ENCODE measurements at regions not wholly inside any gene's neighbourhood (a gene's known extent, or its start where the extent isn't known, plus 50 kb on each side); places are given as distances from the start of the nearest gene placed in this dataset.

- Mint-ChIP-seq H3K36me3 (ENCODE audit: low read depth) (no peaks in the 10 kb centered on the region), H3K9me3 (peaks cover 1% of the 10 kb centered on the region), H3K4me1 (ENCODE audit: low read depth) (no peaks in the 10 kb centered on the region), H3K4me3 (no peak overlapping the region), H3K27me3 (no peaks in the 10 kb centered on the region), H3K27ac (no peak overlapping the region)
- DNase-seq, result no peak
Observed at GRCh38 chr2:199024224-199024623, 433.5 kb downstream of the SATB2 start.

GRCh38 chr2:199019898-199020507, 437.7 kb downstream of the SATB2 start:
- Mint-ChIP-seq H3K36me3 (ENCODE audit: low read depth) (no peaks in the 10 kb centered on the region), H3K27ac (no peak overlapping the region), H3K4me3 (no peak overlapping the region), H3K9me3 (no peaks in the 10 kb centered on the region), H3K27me3 (no peaks in the 10 kb centered on the region), H3K4me1 (ENCODE audit: low read depth) (no peaks in the 10 kb centered on the region)
- no peak for DNase-seq

DNA sequence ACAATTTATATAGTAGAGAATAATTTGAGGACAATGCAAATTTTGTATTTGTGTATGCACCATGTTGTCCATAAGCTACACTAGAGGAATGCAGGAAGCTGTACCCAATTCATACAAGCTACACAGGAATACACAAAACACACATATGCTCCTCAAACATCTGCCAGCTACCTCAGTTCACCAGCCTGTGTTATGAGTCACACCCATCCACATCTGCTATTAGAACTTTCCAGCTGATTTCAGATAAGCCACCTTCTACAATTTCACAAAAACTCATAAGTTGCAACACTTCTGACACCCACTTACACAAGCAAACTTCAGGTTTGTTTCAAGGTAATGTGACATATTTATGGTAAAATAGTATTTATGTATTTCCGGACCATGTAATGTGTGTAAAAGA, 438.9 kb downstream of the SATB2 start:
- Mint-ChIP-seq H3K27ac (no peak overlapping the region), H3K9me3 (no peaks in the 10 kb centered on the region), H3K4me3 (no peak overlapping the region), H3K27me3 (no peaks in the 10 kb centered on the region), H3K36me3 (ENCODE audit: low read depth) (no peaks in the 10 kb centered on the region), H3K4me1 (ENCODE audit: low read depth) (no peaks in the 10 kb centered on the region)
- no peak for DNase-seq

DNA sequence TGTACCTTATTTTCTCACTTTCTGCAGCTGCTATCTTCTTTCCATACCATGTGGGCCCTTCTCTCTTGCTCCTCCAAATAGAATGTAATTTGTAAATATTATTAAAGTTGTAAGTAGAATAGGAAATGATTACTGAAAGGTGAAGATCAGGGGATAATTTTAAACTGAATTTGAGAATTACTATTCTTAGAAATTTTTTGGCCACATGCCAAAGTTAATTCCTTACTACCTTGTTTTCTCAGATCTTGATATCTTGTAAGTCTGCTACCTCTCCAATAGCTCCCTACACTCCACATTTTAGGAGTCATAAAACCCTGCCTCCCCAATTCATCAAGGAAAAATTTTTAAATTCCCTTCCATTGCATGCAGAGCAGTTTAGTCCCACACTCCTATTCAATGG, 442.7 kb downstream of the SATB2 start:
- Mint-ChIP-seq H3K36me3 (ENCODE audit: low read depth) (no peaks in the 10 kb centered on the region), H3K27ac (no peak overlapping the region), H3K4me1 (ENCODE audit: low read depth) (no peaks in the 10 kb centered on the region), H3K9me3 (peaks cover 1% of the 10 kb centered on the region), H3K4me3 (no peak overlapping the region), H3K27me3 (no peaks in the 10 kb centered on the region)
- no peak for DNase-seq

- no peaks in the 10 kb centered on the region for H3K36me3 Mint-ChIP-seq (ENCODE audit: low read depth)
- no peak overlapping the region for H3K4me3 Mint-ChIP-seq
Observed at GRCh38 chr2:199014226-199014625, 443.5 kb downstream of the SATB2 start.

GRCh38 chr2:199011908-199012307, 445.8 kb downstream of the SATB2 start:
- H3K4me3 Mint-ChIP-seq, result no peak overlapping the region
- peaks cover 11% of the 10 kb centered on the region for H3K9me3 Mint-ChIP-seq
- no peaks in the 10 kb centered on the region for H3K27me3 Mint-ChIP-seq
- H3K4me1 Mint-ChIP-seq (ENCODE audit: low read depth), result no peaks in the 10 kb centered on the region
- H3K27ac Mint-ChIP-seq, result no peak overlapping the region
- DNase-seq, result no peak
- H3K36me3 Mint-ChIP-seq (ENCODE audit: low read depth), result no peaks in the 10 kb centered on the region

More at GRCh38 chr2:199014226-199014625, 443.5 kb downstream of the SATB2 start:
- Mint-ChIP-seq H3K27ac (no peak overlapping the region), H3K27me3 (no peaks in the 10 kb centered on the region), H3K9me3 (peaks cover 4% of the 10 kb centered on the region), H3K4me1 (ENCODE audit: low read depth) (no peaks in the 10 kb centered on the region)
- no peak for DNase-seq

GRCh38 chr2:198994678-198995077, 463.1 kb downstream of the SATB2 start:
- H3K4me3 Mint-ChIP-seq, result no peak overlapping the region
- H3K4me1 Mint-ChIP-seq (ENCODE audit: low read depth), result no peaks in the 10 kb centered on the region
- no peaks in the 10 kb centered on the region for H3K27me3 Mint-ChIP-seq
- no peak for DNase-seq
- H3K36me3 Mint-ChIP-seq (ENCODE audit: low read depth), result no peaks in the 10 kb centered on the region
- no peak overlapping the region for H3K27ac Mint-ChIP-seq
- H3K9me3 Mint-ChIP-seq, result peaks cover 12% of the 10 kb centered on the region

DNA sequence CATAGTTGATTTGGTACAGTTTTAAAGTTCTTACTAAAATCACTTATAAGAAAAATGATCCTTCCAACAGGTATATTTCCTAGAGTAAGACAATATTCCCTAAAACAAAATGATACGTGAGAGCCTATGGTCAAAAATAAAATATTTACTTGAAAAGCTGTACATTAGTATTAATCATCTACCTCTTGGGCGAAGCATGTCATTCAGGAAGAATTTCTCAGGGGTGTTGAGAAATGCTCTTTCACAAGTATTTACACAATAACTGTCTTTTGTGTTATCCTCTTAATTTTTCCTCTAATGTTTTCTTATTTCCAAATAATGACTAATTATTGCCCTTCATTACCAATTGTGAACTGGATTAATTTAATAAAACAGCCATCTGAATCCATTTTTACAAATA, 466.3 kb downstream of the SATB2 start:
- no peak for DNase-seq
- Mint-ChIP-seq H3K4me3 (no peak overlapping the region), H3K36me3 (ENCODE audit: low read depth) (no peaks in the 10 kb centered on the region), H3K27me3 (no peaks in the 10 kb centered on the region), H3K4me1 (ENCODE audit: low read depth) (no peaks in the 10 kb centered on the region), H3K9me3 (peaks cover 8% of the 10 kb centered on the region), H3K27ac (no peak overlapping the region)

GRCh38 chr2:198975779-198976178, 482.0 kb downstream of the SATB2 start:
- H3K36me3 Mint-ChIP-seq (ENCODE audit: low read depth), result no peaks in the 10 kb centered on the region

GRCh38 chr2:198973785-198974184, 484.0 kb downstream of the SATB2 start:
- Mint-ChIP-seq H3K4me3 (no peak overlapping the region), H3K9me3 (peaks cover 35% of the 10 kb centered on the region), H3K4me1 (ENCODE audit: low read depth) (no peaks in the 10 kb centered on the region), H3K27me3 (no peaks in the 10 kb centered on the region), H3K36me3 (ENCODE audit: low read depth) (no peaks in the 10 kb centered on the region), H3K27ac (no peak overlapping the region)
- DNase-seq, result no peak

More at GRCh38 chr2:198975779-198976178, 482.0 kb downstream of the SATB2 start:
- Mint-ChIP-seq H3K4me3 (no peak overlapping the region), H3K9me3 (peaks cover 39% of the 10 kb centered on the region), H3K27ac (no peak overlapping the region), H3K27me3 (no peaks in the 10 kb centered on the region), H3K4me1 (ENCODE audit: low read depth) (no peaks in the 10 kb centered on the region)
- no peak for DNase-seq

GRCh38 chr2:198973181-198973580, 484.6 kb downstream of the SATB2 start:
- Mint-ChIP-seq H3K9me3 (peaks cover 35% of the 10 kb centered on the region), H3K27me3 (no peaks in the 10 kb centered on the region), H3K4me3 (no peak overlapping the region), H3K4me1 (ENCODE audit: low read depth) (no peaks in the 10 kb centered on the region), H3K36me3 (ENCODE audit: low read depth) (no peaks in the 10 kb centered on the region), H3K27ac (no peak overlapping the region)
- DNase-seq, result no peak

- Mint-ChIP-seq H3K36me3 (ENCODE audit: low read depth) (no peaks in the 10 kb centered on the region), H3K27ac (no peak overlapping the region), H3K27me3 (no peaks in the 10 kb centered on the region), H3K4me3 (no peak overlapping the region), H3K9me3 (peaks cover 4% of the 10 kb centered on the region), H3K4me1 (ENCODE audit: low read depth) (no peaks in the 10 kb centered on the region)
- no peak for DNase-seq
Observed at GRCh38 chr2:198968545-198968944, 489.2 kb downstream of the SATB2 start.

DNA sequence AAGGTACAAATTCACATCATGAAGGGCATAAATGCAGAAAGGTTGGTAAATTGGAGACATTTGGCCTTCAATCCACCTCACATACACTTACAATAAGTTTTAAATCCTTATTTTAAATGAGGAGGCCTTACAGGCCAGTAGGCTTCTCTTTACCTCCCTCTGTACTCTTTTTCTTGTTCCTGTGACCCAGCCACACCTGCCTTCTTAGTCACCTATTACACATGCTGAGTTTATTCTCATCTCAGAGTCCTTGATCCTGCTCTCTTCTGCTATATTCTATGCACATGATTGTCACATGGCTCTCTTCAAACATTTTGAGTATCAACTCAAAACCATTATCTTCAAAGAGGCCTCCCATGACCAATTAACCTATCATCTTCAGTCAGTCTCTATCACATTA, 491.5 kb downstream of the SATB2 start:
- Mint-ChIP-seq H3K4me1 (ENCODE audit: low read depth) (no peaks in the 10 kb centered on the region), H3K4me3 (no peak overlapping the region), H3K9me3 (no peaks in the 10 kb centered on the region), H3K36me3 (ENCODE audit: low read depth) (no peaks in the 10 kb centered on the region), H3K27me3 (no peaks in the 10 kb centered on the region), H3K27ac (no peak overlapping the region)
- DNase-seq, result no peak

DNA sequence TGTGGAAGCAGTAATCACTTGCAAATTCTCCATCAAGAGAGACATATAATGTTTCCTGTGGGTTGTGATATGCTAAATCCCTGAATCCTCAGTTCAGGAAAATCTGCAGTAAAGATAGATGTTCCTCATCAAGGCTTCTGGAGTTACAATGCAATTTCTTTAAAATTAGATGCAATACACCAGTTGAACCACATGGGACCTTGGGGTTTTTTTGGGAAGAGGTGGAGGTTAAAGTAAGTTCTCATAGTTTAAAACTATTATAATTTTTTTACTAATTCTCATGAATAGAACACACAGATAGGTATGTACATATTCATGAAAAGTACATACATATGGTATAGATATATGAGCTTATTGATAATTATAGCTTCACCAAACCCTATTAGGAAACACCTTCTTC, 496.2 kb downstream of the SATB2 start:
- DNase-seq, result no peak
- Mint-ChIP-seq H3K36me3 (ENCODE audit: low read depth) (no peaks in the 10 kb centered on the region), H3K27me3 (no peaks in the 10 kb centered on the region), H3K9me3 (no peaks in the 10 kb centered on the region), H3K4me1 (ENCODE audit: low read depth) (no peaks in the 10 kb centered on the region), H3K4me3 (no peak overlapping the region), H3K27ac (no peak overlapping the region)

GRCh38 chr2:198957181-198957580, 500.6 kb downstream of the SATB2 start:
- Mint-ChIP-seq H3K9me3 (no peaks in the 10 kb centered on the region), H3K4me1 (ENCODE audit: low read depth) (no peaks in the 10 kb centered on the region)

DNA sequence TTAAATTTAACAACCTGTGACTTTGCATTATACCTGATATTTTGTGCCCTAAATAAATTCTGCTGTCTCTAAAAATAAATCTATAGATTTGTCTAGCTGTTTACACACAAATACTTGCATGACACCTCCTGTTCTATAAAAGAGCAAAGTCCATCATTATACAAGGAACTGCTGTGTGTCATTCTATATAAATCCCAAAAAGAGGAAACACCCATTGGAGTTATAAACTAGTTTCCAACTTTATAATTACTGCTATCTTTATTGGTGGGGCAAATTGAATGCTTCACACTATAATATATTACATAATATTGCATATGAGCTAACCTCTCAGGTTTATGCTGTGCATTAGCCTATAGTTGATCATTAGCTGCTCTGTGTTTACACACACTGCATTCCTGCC, 504.4 kb downstream of the SATB2 start:
- H3K36me3 Mint-ChIP-seq (ENCODE audit: low read depth), result no peaks in the 10 kb centered on the region
- H3K27me3 Mint-ChIP-seq, result no peaks in the 10 kb centered on the region
- H3K9me3 Mint-ChIP-seq, result peaks cover 5% of the 10 kb centered on the region
- no peaks in the 10 kb centered on the region for H3K4me1 Mint-ChIP-seq (ENCODE audit: low read depth)
- no peak overlapping the region for H3K4me3 Mint-ChIP-seq
- DNase-seq, result no peak
- H3K27ac Mint-ChIP-seq, result no peak overlapping the region

More at GRCh38 chr2:198957181-198957580, 500.6 kb downstream of the SATB2 start:
- DNase-seq, result no peak
- no peaks in the 10 kb centered on the region for H3K36me3 Mint-ChIP-seq (ENCODE audit: low read depth)
- no peaks in the 10 kb centered on the region for H3K27me3 Mint-ChIP-seq
- no peak overlapping the region for H3K4me3 Mint-ChIP-seq
- H3K27ac Mint-ChIP-seq, result no peak overlapping the region
